ENCODE measurements at regions not wholly inside any gene's neighbourhood (a gene's known extent, or its start where the extent isn't known, plus 50 kb on each side); places are given as distances from the start of the nearest gene placed in this dataset.

- Histone ChIP-seq H3K27me3 (no peaks in the 10 kb centered on the region), H3K27ac (no peak overlapping the region), H3K4me3 (no peak overlapping the region), H3K4me1 (no peaks in the 10 kb centered on the region), H3K9me3 (no peaks in the 10 kb centered on the region), H3K36me3 (no peaks in the 10 kb centered on the region)
- 67% methylated on average over 3 of the region's 3 CpGs for WGBS
- TF ChIP-seq POLR2A (IDR thresholded peaks at IDR 0.05) (no peak), EP300 (IDR thresholded peaks at IDR 0.05) (no peak), POLR2AphosphoS5 (IDR thresholded peaks at IDR 0.05) (no peak), CTCF (IDR thresholded peaks at IDR 0.05) (no peak)
- DNase-seq (ENCODE audit: low spot score in 2 of 2): no peak
These were observed 238.4 kb upstream of the HMGA2 start for GRCh38 chr12:65585648-65586602.

GRCh38 chr12:65586796-65587195, 237.5 kb upstream of the HMGA2 start:
- H3K27ac ChIP-seq: no peak overlapping the region

GRCh38 chr12:65590318-65590717, 234.0 kb upstream of the HMGA2 start:
- WGBS: 93% methylated on average over 4 of the region's 4 CpGs
- TF ChIP-seq POLR2A (IDR thresholded peaks at IDR 0.05): no peak
- TF ChIP-seq POLR2AphosphoS5 (IDR thresholded peaks at IDR 0.05): no peak
- no peak for TF ChIP-seq CTCF (IDR thresholded peaks at IDR 0.05)
- Histone ChIP-seq H3K27ac (no peak overlapping the region), H3K36me3 (no peaks in the 10 kb centered on the region), H3K4me3 (no peak overlapping the region), H3K4me1 (no peaks in the 10 kb centered on the region), H3K9me3 (no peaks in the 10 kb centered on the region), H3K27me3 (no peaks in the 10 kb centered on the region)
- DNase-seq (ENCODE audit: low spot score in 2 of 2): no peak

More at GRCh38 chr12:65586796-65587195, 237.5 kb upstream of the HMGA2 start:
- Histone ChIP-seq H3K4me3 (no peak overlapping the region), H3K9me3 (no peaks in the 10 kb centered on the region), H3K4me1 (no peaks in the 10 kb centered on the region), H3K27me3 (no peaks in the 10 kb centered on the region), H3K36me3 (no peaks in the 10 kb centered on the region)
- 91% methylated on average over 1 of the region's 1 CpG for WGBS
- DNase-seq (ENCODE audit: low spot score in 2 of 2): no peak
- TF ChIP-seq CTCF (IDR thresholded peaks at IDR 0.05): no peak
- TF ChIP-seq POLR2AphosphoS5 (IDR thresholded peaks at IDR 0.05): no peak
- no peak for TF ChIP-seq POLR2A (IDR thresholded peaks at IDR 0.05)
- TF ChIP-seq EP300 (IDR thresholded peaks at IDR 0.05): no peak

GRCh38 chr12:65592416-65592815, 231.9 kb upstream of the HMGA2 start:
- peaks cover 4% of the 10 kb centered on the region for H3K27me3 ChIP-seq
- TF ChIP-seq POLR2A (IDR thresholded peaks at IDR 0.05): no peak
- H3K4me3 ChIP-seq: no peak overlapping the region
- no peaks in the 10 kb centered on the region for H3K36me3 ChIP-seq
- H3K27ac ChIP-seq: no peak overlapping the region
- H3K4me1 ChIP-seq: no peaks in the 10 kb centered on the region
- no peak for DNase-seq (ENCODE audit: low spot score in 2 of 2)
- WGBS: 93% methylated on average over 3 of the region's 3 CpGs
- H3K9me3 ChIP-seq: no peaks in the 10 kb centered on the region

GRCh38 chr12:65593239-65593701, 231.0 kb upstream of the HMGA2 start:
- Histone ChIP-seq H3K4me3 (no peak overlapping the region), H3K27me3 (peaks cover 4% of the 10 kb centered on the region), H3K4me1 (no peaks in the 10 kb centered on the region)

More at GRCh38 chr12:65593239-65593701, 231.0 kb upstream of the HMGA2 start:
- H3K36me3 ChIP-seq: no peaks in the 10 kb centered on the region
- no peak overlapping the region for H3K27ac ChIP-seq
- H3K9me3 ChIP-seq: no peaks in the 10 kb centered on the region
- WGBS: 70% methylated on average over 2 of the region's 2 CpGs
- DNase-seq (ENCODE audit: low spot score in 2 of 2): no peak
- TF ChIP-seq EP300 (IDR thresholded peaks at IDR 0.05) (no peak), POLR2AphosphoS5 (IDR thresholded peaks at IDR 0.05) (no peak), CTCF (IDR thresholded peaks at IDR 0.05) (no peak), POLR2A (IDR thresholded peaks at IDR 0.05) (no peak)
